Anterior cingulate cortex (tissue), 58 donors: ENCODE measurements at regions not wholly inside any gene's neighbourhood (a gene's known extent, or its start where the extent isn't known, plus 50 kb on each side); places are given as distances from the start of the nearest gene placed in this dataset.

ENCODE experiments used
- DNase-seq, 58 donors: peaks; one replicate each; lab custom pipeline; 2025; lab: John Stamatoyannopoulos, UW

DNA sequence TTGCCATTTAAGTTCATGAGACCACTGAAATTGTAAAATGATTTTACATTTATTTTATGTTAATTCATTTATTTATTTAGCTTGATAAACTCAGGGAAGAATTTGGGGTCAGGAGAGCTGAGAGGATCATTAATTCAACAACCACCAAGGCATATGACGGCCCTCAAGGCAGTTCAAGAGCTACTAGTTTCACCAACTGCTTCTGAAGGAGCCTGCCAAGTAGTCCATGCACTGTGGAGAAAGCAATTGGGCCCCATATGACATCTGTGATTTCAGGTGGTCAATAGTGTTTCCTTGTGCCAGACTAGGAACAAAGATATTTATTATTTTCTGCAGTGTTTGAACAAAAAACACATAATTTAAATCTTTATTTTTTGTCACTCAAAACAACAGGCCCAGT, 236.4 kb downstream of the CASP12 start:
- DNase-seq: no peak

GRCh38 chr11:104661471-104661870, 236.8 kb downstream of the CASP12 start:
- no peak for DNase-seq

- no peak for DNase-seq
Measured at GRCh38 chr11:104658177-104658576, 240.1 kb downstream of the CASP12 start.

DNA sequence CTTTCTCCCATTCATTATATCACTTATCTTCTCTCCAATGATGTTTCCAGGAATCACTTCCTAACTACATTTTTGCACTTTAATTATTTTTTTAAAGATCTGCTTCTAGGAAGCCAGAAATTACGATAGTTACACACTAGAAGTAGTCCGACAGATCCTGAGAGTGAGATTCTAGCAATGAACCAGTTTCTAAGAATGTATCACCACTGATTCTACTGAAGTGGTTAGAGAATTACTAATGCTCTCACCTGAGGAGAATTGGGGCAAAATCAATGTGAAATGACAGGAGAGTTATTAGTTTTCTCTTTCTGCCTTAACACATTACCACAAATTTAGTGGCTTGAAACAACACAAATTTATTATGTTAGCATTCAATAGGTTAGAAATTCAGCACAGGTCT, 241.2 kb downstream of the CASP12 start:
- DNase-seq: no peak

GRCh38 chr11:104655066-104655465, 243.2 kb downstream of the CASP12 start:
- DNase-seq: no peak

DNA sequence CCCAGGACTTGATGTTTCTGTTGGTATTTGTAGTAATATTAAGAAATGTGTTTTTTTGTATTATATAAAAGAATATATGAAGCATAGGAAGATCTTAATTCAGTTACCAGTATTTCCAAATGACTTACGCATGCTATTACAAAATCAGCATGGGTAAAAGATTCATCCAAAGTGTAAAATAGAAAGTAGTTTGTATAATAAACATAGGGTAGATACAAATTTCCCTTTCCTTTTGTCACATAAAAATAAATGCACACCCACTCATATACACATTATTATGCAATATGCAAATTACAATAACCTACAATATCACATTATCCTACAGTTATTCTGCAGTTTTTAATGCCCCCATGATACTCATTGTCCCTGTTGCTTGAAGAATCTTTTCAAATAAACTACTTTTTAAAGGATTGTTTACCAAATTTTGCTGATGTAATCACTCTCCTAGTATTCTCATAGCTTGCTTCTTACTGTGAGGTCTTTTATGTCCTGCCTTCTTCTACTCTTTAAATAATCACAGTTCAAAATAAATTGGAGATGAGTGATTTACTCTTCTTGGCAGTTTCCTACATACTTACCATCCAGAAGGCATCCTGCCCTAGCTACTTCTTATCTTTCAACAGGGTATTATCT, 244.0 kb downstream of the CASP12 start:
- DNase-seq: no peak

DNA sequence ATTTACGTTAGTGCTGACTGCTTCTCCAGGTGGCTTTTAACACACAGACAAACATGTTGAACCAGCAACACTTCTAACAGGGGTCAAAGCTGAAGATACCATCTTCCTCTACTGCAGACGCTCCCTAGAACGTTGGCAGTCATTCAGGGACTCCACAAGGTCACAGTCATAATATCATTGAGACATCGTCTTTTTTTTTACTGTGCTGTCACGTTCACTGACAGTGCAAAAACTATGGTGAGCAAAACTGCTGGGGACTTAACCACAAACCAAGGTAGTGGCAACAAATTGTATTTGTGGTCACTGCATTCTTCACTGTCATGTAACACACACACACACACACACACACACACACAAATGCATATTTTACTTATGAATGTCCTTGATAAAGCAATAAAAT, 244.9 kb downstream of the CASP12 start:
- DNase-seq: no peak

- DNase-seq: no peak
Measured at GRCh38 chr11:104652996-104653395, 245.3 kb downstream of the CASP12 start.

GRCh38 chr11:104650234-104650633, 248.0 kb downstream of the CASP12 start:
- no peak for DNase-seq

DNA sequence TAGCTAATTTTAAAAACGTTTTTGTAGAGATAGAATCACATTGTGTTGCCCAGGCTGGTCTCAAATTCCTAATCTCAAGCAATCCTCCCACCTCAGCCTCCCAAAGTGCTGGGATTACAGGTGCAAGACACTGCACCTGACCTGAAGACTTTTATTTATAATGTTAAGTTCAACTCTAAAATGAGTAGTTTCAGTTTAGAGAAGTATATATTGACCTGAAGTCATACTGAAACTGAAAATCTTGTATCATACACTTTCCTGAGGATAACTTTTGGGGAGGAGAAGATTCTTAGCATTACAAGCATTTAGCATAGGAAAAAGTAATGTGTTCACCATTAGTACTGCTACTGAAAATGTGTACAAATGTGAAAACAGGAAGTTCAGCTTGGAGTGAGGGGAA, 249.3 kb downstream of the CASP12 start:
- DNase-seq: no peak

- DNase-seq: no peak
Measured at GRCh38 chr11:104645261-104646222, 252.7 kb downstream of the CASP12 start.

- no peak for DNase-seq
Measured at GRCh38 chr11:104637662-104638170, 260.5 kb downstream of the CASP12 start.

DNA sequence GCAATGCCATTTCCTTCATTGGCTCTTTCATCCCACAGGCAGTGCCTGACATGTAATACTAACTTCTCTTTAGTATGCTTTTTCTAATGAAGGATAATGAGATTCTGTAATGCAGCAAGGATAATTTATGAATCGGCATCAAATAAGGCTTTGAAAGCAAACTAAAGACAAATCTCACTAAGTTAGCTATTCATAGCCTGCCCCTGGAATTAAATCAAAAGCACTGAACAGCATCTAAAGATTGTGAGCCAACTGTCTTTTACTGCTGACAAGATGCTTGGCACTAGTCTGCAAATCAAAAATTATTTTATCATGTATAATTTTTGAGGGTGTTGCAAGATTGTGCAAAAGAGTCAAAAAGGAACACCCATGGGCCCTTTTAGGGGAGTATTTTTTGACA, 265.0 kb downstream of the CASP12 start:
- no peak for DNase-seq

DNA sequence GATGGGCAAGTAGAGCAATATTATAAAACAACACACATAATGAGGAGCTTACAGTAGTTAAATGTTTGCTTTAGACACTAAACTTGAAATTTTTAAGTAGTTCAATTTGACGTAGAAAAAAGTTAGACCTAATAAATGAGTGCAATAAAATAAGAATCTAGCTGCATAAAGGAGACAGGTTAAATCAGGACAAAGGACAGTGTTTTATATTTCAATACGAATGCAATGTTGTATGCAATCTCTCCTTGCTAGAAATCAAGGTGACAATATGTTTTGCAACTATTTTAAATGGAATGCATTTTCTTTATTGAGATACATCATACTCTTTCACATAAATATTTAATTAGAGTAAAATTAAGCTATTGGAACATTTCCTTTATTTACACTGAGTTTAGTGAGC, 267.9 kb downstream of the CASP12 start:
- DNase-seq: no peak

- DNase-seq: no peak
Measured at GRCh38 chr11:104625246-104625645, 273.0 kb downstream of the CASP12 start.

DNA sequence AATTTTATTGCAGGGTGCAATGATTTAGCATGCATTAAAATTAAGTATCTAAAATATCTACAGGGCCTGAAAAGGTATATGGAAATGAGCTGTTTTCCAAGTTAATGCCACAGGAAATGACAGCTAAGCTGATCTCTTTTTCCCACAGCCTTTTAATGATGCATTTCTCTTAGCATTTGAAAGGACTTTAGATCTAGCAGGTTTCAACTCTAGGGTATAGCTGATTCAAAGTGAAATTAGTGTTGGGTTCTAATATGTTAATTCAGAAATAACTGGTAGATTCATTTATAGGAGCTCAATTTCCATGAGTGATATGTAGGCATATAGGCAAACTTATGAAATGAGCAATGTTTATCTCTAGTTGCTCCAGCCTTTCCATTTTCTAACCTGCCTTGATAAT, 274.2 kb downstream of the CASP12 start:
- no peak for DNase-seq

DNA sequence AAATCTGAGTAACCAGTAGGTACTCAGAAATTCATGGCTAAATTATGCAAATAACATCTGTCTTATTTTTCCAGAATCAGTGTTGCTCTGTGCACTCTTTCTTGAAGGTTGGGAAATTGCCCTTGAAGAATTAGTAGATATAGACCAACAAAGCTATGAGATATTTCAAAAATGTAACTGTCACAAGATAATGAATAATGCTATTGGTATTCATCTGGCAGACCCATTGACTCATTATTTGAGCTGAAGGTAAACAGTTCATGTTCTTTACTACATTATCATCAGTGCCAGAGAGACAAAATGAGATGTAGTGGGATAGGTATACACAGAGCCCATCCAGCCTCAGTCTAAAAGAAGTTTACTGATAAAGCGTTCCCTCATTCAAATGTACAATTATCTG, 274.7 kb downstream of the CASP12 start:
- no peak for DNase-seq

GRCh38 chr11:104620991-104621390, 277.3 kb downstream of the CASP12 start:
- no peak for DNase-seq

GRCh38 chr11:104619751-104620150, 278.5 kb downstream of the CASP12 start:
- DNase-seq: no peak

DNA sequence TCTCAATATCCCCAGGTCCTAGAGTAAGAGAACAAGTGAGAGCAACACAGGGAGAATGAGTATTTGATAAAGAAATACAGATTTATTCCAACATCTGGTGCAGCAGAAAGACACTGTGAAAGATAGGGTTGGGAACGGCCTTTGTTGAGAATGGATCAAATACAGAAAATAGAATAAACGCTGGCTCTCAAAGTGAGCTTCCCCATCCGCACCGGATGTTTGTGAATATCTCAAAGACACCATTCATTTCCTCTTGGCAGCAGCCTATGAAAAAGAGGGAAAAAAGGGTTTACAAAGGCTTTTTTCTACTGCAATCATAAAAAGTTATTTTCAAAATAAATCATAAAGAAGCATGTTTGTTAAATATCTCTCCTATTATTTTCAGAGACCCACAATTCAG, 279.3 kb downstream of the CASP12 start:
- DNase-seq: peak in 25 of 58 donors; percentile 2 to 47 (median 19)

- no peak for DNase-seq
Measured at GRCh38 chr11:104614961-104615360, 283.3 kb downstream of the CASP12 start.
